GM12891 (cell line): ENCODE measurements at regions not wholly inside any gene's neighbourhood (a gene's known extent, or its start where the extent isn't known, plus 50 kb on each side); places are given as distances from the start of the nearest gene placed in this dataset.

Experiments
- PAX5 ChIP-seq: IDR thresholded peaks from 2 replicates; pipeline ENCODE4 v1.6.1; 2011; ENCODE audit warnings: low read length, moderate library complexity, mild to moderate bottlenecking; ENCODE audit not compliant: insufficient read depth, severe bottlenecking
- POLR2A ChIP-seq: IDR thresholded peaks from 2 replicates; pipeline ENCODE4 v1.6.1; 2011; ENCODE audit warnings: low read depth, low read length, control low read depth
- POLR2AphosphoS5 ChIP-seq: IDR thresholded peaks from 2 replicates; pipeline ENCODE4 v1.6.1; 2011; ENCODE audit warnings: low read depth, low read length, control low read depth
- POU2F2 ChIP-seq: IDR thresholded peaks from 2 replicates; pipeline ENCODE4 v1.6.1; 2011; ENCODE audit warnings: low read depth, mild to moderate bottlenecking, control low read depth, low read length, moderate library complexity
- SPI1 ChIP-seq: IDR thresholded peaks from 2 replicates; pipeline ENCODE4 v1.6.1; 2011; ENCODE audit warnings: low read depth, low read length, control low read depth
- TAF1 ChIP-seq: IDR thresholded peaks from 2 replicates; pipeline ENCODE4 v1.6.1; 2011; ENCODE audit warnings: low read depth, low read length, control low read depth

DNA sequence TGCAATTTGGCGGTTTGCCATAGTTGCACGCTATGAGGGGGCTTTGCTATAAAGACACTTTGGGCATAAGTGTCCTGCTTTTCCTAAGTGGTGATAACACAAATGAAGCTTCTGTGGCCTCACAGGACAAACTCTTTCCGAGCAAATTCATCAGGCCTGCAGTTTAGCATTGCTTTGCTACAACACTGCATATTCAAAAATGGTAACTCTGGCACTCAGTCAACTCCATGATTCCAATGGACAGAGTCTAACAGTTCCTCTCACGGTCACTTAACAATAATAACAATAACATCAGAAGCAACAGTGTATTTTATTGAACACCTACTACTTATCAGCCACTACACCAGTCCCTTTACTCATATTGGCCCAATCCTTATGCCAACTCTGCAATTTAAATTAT, 222.5 kb downstream of the FRK start:
- TF ChIP-seq POLR2A (no peak), POLR2AphosphoS5 (no peak), TAF1 (no peak), SPI1 (no peak), PAX5 (no peak), POU2F2 (no peak)
